H1 (cell line): ENCODE measurements at regions not wholly inside any gene's neighbourhood (a gene's known extent, or its start where the extent isn't known, plus 50 kb on each side); places are given as distances from the start of the nearest gene placed in this dataset.

Experiments used
- BCL11A ChIP-seq, 2 experiments: IDR thresholded peaks; one replicate each; pipeline ENCODE4 v1.6.1; 2011; ENCODE audit warnings: low read depth in 2 of 2, low read length in 2 of 2, mild to moderate bottlenecking in 2 of 2
- EP300 ChIP-seq, 2 experiments: IDR thresholded peaks; 1 replicate in 1 of 2; 2 replicates in 1 of 2; pipeline ENCODE4 v1.6.1; 2011 to 2012; ENCODE audit warnings: low read depth in 2 of 2, low read length in 2 of 2, mild to moderate bottlenecking in 2 of 2, borderline replicate concordance in 1 of 2, inconsistent platforms in 1 of 2, moderate library complexity in 1 of 2
- EZH2 ChIP-seq: fragments of 200-600 bp; sonication (generic); IDR thresholded peaks from 2 replicates; pipeline ENCODE4 v1.7.1; 2012; ENCODE audit warnings: low read depth, mild to moderate bottlenecking, moderate library complexity, low read length, inconsistent platforms; ENCODE audit not compliant: severe bottlenecking
- JUND ChIP-seq: IDR thresholded peaks from 2 replicates; pipeline ENCODE4 v1.6.1; 2011; ENCODE audit warnings: mild to moderate bottlenecking, improper control_type of control experiment, low read length
- PHF8 ChIP-seq: fragments of 200-600 bp; sonication (generic); conservative IDR thresholded peaks from 2 replicates; pipeline ENCODE4 v1.7.1; 2012; ENCODE audit warnings: low read depth, mild to moderate bottlenecking, inconsistent platforms, low read length, moderate library complexity
- POLR2AphosphoS5 ChIP-seq: IDR thresholded peaks from 2 replicates; pipeline ENCODE4 v1.6.1; 2011; ENCODE audit warnings: low read depth, low read length
- RFX5 ChIP-seq: IDR thresholded peaks from 2 replicates; pipeline ENCODE4 v1.6.1; 2011; ENCODE audit warnings: low read depth, low read length, improper control_type of control experiment, borderline replicate concordance
- SAP30 ChIP-seq: fragments of 300-600 bp; sonication (generic); IDR thresholded peaks from 2 replicates; pipeline ENCODE4 v1.7.1; 2012; ENCODE audit warnings: low read length, moderate library complexity, mild to moderate bottlenecking, inconsistent platforms; ENCODE audit not compliant: insufficient read depth, insufficient replicate concordance
- SIN3A ChIP-seq, 2 experiments: IDR thresholded peaks in 1 of 2; conservative IDR thresholded peaks in 1 of 2; 2 replicates each; pipeline ENCODE4 v1.6.1; 2011 to 2012; ENCODE audit warnings: low read length in 2 of 2, improper control_type of control experiment in 1 of 2, low read depth in 1 of 2, mild to moderate bottlenecking in 1 of 2
- SRF ChIP-seq: IDR thresholded peaks from 2 replicates; pipeline ENCODE4 v1.6.1; 2011; ENCODE audit warnings: mild to moderate bottlenecking, low read depth, low read length, moderate library complexity
- YY1 ChIP-seq: IDR thresholded peaks from 2 replicates; pipeline ENCODE4 v1.6.1; 2011; ENCODE audit warnings: low read depth, mild to moderate bottlenecking, low read length
- ZNF274 ChIP-seq: IDR thresholded peaks from 2 replicates; pipeline ENCODE4 v1.7.0; 2012; ENCODE audit warnings: low read length, borderline replicate concordance; ENCODE audit errors: extremely low read depth
- TF ChIP-seq, protein P1 (sequence below), 3 experiments: IDR thresholded peaks; 1 replicate in 2 of 3; 2 replicates in 1 of 3; pipeline versions ENCODE4 v1.5.1 to v1.6.1; 2011; ENCODE audit warnings: low read length in 3 of 3, mild to moderate bottlenecking in 3 of 3, inconsistent platforms in 2 of 3, low read depth in 1 of 3, moderate library complexity in 1 of 3; ENCODE audit not compliant: insufficient read depth in 1 of 3; ENCODE audit errors: control extremely low read depth in 1 of 3
- TF ChIP-seq, protein P2 (sequence below): IDR thresholded peaks from 2 replicates; pipeline ENCODE4 v1.6.1; 2011; ENCODE audit warnings: low read depth, mild to moderate bottlenecking, low read length; ENCODE audit not compliant: insufficient read depth

DNA sequence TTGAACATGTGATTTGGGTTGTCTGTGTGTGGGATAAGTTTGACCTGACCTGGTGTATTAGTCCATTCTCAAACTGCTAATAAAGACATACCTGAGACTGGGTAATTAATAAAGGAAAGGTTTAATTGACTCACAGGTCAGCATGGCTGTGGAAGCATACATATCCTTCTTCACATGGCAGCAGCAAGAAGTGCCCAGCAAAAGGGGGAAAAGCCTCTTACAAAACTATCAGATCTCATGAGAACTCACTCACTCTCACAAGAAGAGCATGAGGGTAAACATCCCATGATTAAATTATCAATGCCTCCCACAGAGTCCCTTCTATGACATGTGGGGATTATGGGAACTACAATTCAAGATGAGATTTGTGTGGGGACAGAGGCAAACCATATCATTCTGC, 94.0 kb upstream of the PPM1H start:
- TF ChIP-seq PHF8 (no peak), EZH2 (no peak), ZNF274 (no peak), RFX5 (no peak), SRF (no peak), BCL11A (IDR thresholded peaks at IDR 0.05; ENCODE audit: low read depth in 2 of 2, low read length in 2 of 2) (no peak), JUND (no peak), YY1 (no peak), SAP30 (no peak), EP300 (IDR thresholded peaks at IDR 0.05; ENCODE audit: borderline replicate concordance in 1 of 2, low read depth in 2 of 2, low read length in 2 of 2) (no peak), SIN3A (conservative IDR thresholded peaks at IDR 0.05 in 1 of 2, IDR thresholded peaks at IDR 0.05 in 1 of 2; ENCODE audit: low read depth in 1 of 2, low read length in 2 of 2) (no peak), POLR2AphosphoS5 (no peak)
- TF ChIP-seq, protein P1, sequence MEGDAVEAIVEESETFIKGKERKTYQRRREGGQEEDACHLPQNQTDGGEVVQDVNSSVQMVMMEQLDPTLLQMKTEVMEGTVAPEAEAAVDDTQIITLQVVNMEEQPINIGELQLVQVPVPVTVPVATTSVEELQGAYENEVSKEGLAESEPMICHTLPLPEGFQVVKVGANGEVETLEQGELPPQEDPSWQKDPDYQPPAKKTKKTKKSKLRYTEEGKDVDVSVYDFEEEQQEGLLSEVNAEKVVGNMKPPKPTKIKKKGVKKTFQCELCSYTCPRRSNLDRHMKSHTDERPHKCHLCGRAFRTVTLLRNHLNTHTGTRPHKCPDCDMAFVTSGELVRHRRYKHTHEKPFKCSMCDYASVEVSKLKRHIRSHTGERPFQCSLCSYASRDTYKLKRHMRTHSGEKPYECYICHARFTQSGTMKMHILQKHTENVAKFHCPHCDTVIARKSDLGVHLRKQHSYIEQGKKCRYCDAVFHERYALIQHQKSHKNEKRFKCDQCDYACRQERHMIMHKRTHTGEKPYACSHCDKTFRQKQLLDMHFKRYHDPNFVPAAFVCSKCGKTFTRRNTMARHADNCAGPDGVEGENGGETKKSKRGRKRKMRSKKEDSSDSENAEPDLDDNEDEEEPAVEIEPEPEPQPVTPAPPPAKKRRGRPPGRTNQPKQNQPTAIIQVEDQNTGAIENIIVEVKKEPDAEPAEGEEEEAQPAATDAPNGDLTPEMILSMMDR (IDR thresholded peaks at IDR 0.05; ENCODE audit: control extremely low read depth in 1 of 3, insufficient read depth in 1 of 3, low read depth in 1 of 3, low read length in 3 of 3): no peak
- TF ChIP-seq, protein P2, sequence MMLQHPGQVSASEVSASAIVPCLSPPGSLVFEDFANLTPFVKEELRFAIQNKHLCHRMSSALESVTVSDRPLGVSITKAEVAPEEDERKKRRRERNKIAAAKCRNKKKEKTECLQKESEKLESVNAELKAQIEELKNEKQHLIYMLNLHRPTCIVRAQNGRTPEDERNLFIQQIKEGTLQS: no peak
